HT1080 (cell line): ENCODE measurements at regions not wholly inside any gene's neighbourhood (a gene's known extent, or its start where the extent isn't known, plus 50 kb on each side); places are given as distances from the start of the nearest gene placed in this dataset.
"Not testable (repeated sequence)": the region's sequence is repeated elsewhere in the genome, so short reads cannot be mapped to it uniquely, and the experiment has no call there.

Source experiments
- DNase-seq: peaks from one replicate; pipeline ENCODE4 v3.0.0-alpha.2; 2015; ENCODE audit warnings: low read depth

- DNase-seq = no peak
Measured at GRCh38 chrX:63581906-63582305, 203.1 kb downstream of the ARHGEF9 start.

DNA sequence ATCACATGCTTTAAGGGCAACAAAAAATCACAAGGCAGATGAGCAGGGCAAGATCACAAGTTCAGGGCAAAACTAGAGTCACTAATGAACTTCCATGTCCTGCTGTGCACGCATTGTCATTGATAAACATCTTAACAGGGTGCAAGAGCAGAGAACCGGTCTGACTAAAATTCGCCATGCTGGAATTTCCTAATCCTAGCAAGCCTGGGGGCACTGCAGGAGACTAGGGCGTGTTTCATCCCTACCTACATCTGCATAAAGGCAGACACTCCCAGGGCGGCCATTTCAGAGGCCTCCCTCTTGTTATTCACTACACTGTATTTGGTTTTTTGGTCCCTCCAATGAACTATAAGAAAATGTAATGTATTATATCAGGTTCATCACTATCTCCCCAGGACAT, 203.6 kb downstream of the ARHGEF9 start:
- no peak for DNase-seq

GRCh38 chrX:63576533-63576932, 208.5 kb downstream of the ARHGEF9 start:
- DNase-seq = no peak

- DNase-seq = not testable (repeated sequence)
Measured at GRCh38 chrX:63575700-63576099, 209.3 kb downstream of the ARHGEF9 start.

DNA sequence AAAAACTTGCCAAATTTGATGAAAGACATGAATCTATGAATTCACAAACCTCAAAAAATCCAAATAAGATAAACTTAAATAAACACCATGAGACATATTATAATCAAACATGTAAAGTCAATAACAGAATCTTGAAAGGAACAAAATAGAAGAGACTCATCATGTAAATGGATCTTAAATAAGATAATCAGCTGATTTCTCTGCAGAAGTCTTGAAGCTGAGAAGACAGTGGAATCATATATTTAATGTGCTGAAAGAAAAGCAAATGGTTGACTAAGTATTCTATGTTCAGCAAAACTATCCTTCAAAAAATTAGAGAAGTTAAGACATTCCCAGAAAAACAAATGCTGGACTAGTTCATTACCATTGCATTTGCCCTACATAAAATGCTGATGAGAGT, 215.7 kb upstream of the SPIN4 start:
- no peak for DNase-seq

DNA sequence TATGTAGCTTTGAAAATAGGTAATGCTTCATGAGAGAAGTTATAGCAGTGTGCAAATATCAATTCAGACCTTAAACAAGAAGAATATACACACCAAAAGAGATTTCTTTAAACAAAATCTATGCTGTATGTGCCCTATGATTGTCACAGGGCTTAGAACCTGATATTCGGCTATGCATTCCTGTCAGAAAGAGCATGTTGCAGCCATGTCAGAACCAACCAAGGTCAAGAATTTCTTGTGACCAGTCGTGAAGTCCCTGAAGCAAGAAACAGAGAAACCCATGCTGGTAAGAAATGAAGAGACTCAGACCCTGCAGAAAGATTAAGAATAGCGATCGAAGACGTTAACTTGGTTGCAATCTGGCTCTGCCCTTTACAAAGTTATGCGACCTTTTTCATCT, 210.3 kb upstream of the SPIN4 start:
- DNase-seq = no peak

GRCh38 chrX:63560601-63561218, 209.6 kb upstream of the SPIN4 start:
- peak; percentile 71 for DNase-seq

GRCh38 chrX:63551856-63552255, 200.7 kb upstream of the SPIN4 start:
- DNase-seq = no peak

DNA sequence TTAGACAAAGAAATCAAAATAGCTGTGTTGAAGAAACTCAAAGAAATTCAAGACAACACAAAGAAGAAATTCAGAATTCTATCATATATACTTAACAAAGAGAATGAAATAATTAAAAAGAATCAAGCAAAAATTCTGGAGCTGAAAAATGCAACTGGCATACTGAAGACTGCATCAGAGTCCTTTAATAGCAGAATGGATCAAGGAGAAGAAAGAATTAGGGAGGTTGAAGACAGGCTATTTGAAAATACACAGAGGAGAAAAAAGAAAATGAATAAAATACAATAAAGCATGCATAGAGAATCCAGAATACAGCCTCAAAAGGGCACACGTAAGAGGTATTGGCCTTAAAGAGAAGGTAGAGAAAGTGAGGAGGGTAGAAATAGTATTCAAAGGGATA, 179.5 kb upstream of the SPIN4 start:
- DNase-seq = no peak

DNA sequence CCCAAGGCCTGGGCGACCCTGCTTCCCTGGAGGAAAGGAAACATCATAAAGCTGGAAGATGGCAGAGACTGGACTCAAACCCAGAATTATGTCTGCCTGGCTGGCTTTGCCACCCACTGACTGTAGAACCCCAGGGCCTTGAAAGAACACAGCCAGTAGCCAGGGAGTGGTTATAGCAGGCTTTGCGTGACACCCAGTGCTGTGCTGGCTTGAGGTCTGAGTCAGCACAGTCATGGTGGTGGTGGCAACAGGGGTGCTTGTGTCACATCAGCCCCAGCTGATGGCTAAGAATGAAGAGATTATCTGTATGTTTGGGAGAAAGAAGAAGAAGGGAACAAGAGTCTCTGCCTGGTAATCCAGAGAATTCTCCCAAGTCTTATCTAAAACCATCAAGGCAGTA, 178.8 kb upstream of the SPIN4 start:
- no peak for DNase-seq

- no peak for DNase-seq
Measured at GRCh38 chrX:63526863-63527262, 175.7 kb upstream of the SPIN4 start.

DNA sequence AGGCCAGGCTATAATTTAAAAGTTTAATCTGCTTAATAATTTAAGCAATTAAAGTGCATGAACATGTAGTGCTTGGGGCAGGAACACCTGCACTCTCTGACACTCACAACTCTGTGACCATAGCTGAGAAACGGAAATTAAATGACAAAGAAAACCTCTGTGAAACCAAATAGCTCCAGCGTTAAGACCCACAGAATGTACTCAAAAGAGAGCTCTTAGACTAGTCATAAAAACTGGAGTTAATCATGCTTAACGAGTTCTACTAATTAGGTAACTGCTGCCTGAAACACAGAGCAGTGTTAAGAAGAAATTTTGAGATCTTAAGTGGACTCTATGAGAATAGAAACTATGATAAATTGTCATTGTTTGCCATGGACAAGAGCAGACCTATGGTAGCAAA, 174.4 kb upstream of the SPIN4 start:
- no peak for DNase-seq

GRCh38 chrX:63519368-63519767, 168.2 kb upstream of the SPIN4 start:
- DNase-seq = not testable (repeated sequence)

- no peak for DNase-seq
Measured at GRCh38 chrX:63514569-63515080, 163.5 kb upstream of the SPIN4 start.

DNA sequence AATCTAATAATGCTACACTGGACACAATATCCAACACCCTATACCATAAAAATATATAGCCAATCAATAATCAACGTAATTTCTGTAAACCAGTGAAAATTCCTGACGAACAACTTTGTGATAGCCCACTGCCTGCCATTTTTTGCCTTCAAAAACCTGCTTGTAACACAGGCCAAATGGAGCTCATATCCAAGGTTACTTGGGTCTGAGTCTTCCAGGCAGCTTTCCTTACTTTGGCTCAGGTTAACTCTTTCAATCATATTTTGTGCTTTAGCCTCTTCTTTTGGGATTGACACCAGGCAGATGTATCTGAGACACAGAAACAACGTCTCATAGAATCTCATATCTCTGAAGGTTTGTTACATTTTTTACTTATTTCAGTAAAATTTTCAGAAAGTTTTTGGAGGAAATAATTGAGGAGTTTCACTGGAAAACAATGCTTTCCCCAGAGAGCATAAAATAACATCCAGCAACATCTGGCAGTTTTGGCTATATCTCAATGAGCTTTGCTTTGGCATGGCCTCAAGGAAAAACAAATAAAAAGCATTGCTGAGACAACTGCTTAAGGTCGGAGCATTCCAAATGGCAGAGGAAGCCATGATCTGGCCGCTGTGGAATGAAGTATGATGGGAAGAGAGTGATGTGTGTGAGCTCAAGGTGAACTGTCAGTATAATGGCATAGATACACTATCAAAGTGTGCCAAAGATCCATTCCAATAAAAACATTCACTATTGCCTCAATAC, 162.9 kb upstream of the SPIN4 start:
- DNase-seq = no peak

GRCh38 chrX:63511361-63511760, 160.2 kb upstream of the SPIN4 start:
- DNase-seq = no peak

- DNase-seq = no peak
Measured at GRCh38 chrX:63508668-63509067, 157.5 kb upstream of the SPIN4 start.

- peak; percentile 13 for DNase-seq
Measured at GRCh38 chrX:63506320-63506719, 155.2 kb upstream of the SPIN4 start.

GRCh38 chrX:63503541-63503940, 152.4 kb upstream of the SPIN4 start:
- peak; percentile 27 for DNase-seq

DNA sequence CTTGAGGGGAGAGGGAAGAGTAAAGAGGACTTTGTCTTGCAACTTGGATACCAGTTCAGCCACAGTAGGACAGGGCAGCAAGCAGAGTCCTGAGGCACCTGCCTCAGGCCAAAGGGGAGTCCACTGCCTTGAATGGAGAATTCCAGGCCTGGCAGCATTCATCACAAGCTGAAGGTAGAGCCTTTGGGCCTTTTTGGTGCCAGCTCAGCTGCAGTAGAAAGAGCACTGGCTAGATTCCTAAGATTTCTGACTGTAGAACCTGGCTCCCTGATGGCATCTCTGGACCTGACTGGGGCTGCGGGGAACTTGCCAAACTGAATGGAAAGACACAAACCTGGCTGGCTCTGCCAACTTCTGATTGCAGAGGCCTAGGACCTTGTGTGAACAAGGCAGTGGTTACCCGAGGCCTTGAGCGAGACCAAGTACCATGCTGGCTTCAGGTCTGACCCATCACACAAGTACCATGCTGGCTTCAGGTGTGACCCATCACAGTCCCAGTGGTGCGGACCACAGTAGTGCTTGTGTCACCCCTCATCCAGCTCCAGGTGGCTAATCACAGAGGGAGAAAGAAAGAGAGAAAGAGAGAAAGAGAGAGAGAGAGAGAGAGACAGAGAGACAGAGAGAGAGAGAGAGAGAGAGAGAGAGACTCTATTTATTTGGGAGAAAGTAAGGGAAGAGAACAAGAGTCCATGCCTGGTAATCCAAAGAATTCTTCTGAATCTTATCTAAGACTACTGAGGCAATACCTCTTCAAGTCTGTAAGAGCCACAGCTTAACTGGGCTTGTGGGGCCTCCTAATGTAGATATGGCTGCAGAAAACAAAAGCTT, 137.6 kb upstream of the SPIN4 start:
- DNase-seq = no peak

DNA sequence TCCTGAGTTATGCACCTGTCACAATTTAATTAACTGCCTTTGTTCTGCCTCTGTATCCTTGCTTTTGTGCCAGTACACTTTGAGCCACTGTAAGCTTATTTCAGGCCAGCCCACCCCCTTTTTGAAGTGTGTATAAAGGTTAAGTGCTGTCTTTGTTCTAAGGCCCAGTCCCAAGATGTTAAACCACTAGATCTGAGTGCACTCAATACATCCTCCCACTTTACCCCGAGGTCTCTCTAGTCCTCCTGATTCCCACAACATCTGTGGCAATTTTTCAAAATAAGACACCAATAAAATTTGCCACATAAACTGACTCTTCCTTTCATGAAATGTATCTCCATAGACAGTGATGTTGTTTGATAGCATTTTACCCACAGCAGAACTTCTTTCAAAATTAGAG, 124.1 kb upstream of the SPIN4 start:
- DNase-seq = no peak

DNA sequence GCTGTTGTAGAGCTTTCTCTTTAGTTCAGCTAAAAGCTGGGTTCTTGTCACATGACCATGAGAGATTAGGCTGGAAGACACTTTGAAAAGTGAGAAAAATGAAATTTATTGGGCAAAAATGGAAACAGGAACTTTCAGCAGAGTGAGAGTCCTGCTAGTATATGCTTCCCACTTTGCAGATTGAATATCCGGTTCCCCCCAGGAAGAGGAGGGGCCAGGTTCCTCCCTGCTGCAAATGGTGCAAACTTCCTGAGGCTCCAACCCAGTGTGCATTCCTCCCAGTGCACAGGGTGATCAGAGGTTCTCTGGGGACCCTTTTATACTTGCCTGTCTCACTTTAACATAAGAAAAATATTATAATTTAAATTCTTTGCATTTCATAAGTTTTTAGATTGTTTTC, 119.9 kb upstream of the SPIN4 start:
- DNase-seq = no peak
